ENCODE measurements at regions not wholly inside any gene's neighbourhood (a gene's known extent, or its start where the extent isn't known, plus 50 kb on each side); places are given as distances from the start of the nearest gene placed in this dataset.
"Not testable (repeated sequence)": the region's sequence is repeated elsewhere in the genome, so short reads cannot be mapped to it uniquely, and the experiment has no call there.

- DNase-seq = no peak
Observed at GRCh38 chr11:110866081-110866480, 153.8 kb upstream of the ARHGAP20 start.

- DNase-seq = peak; percentile 11
Observed at GRCh38 chr11:110862407-110862806, 150.2 kb upstream of the ARHGAP20 start.

- DNase-seq = no peak
Observed at GRCh38 chr11:110860461-110860860, 148.2 kb upstream of the ARHGAP20 start.

GRCh38 chr11:110859998-110860397 lies 147.8 kb upstream of the ARHGAP20 start:
- no peak for DNase-seq

GRCh38 chr11:110859240-110859840 lies 147.1 kb upstream of the ARHGAP20 start:
- DNase-seq = no peak

GRCh38 chr11:110858547-110858921 lies 146.3 kb upstream of the ARHGAP20 start:
- no peak for DNase-seq

GRCh38 chr11:110857892-110858546 lies 145.8 kb upstream of the ARHGAP20 start:
- DNase-seq = no peak

GRCh38 chr11:110856996-110857812 lies 145.0 kb upstream of the ARHGAP20 start:
- no peak for DNase-seq

GRCh38 chr11:110856340-110856739 lies 144.1 kb upstream of the ARHGAP20 start:
- DNase-seq = no peak

GRCh38 chr11:110855191-110855590 lies 143.0 kb upstream of the ARHGAP20 start:
- DNase-seq = no peak

GRCh38 chr11:110852921-110853490 lies 140.8 kb upstream of the ARHGAP20 start:
- DNase-seq = no peak

GRCh38 chr11:110850846-110851245 lies 138.6 kb upstream of the ARHGAP20 start:
- DNase-seq = no peak

- not testable (repeated sequence) for DNase-seq
Observed at GRCh38 chr11:110843053-110843452, 130.8 kb upstream of the ARHGAP20 start.

- no peak for DNase-seq
Observed at GRCh38 chr11:110838808-110839207, 126.6 kb upstream of the ARHGAP20 start.

- no peak for DNase-seq
Observed at GRCh38 chr11:110837603-110838002, 125.4 kb upstream of the ARHGAP20 start.

GRCh38 chr11:110835106-110835505 lies 122.9 kb upstream of the ARHGAP20 start:
- DNase-seq = no peak

GRCh38 chr11:110833033-110833484 lies 120.8 kb upstream of the ARHGAP20 start:
- no peak for DNase-seq

- no peak for DNase-seq
Observed at GRCh38 chr11:110832539-110832938, 120.3 kb upstream of the ARHGAP20 start.

GRCh38 chr11:110832080-110832479 lies 119.8 kb upstream of the ARHGAP20 start:
- no peak for DNase-seq

- DNase-seq = no peak
Observed at GRCh38 chr11:110830747-110831146, 118.5 kb upstream of the ARHGAP20 start.

- DNase-seq = no peak
Observed at GRCh38 chr11:110830344-110830743, 118.1 kb upstream of the ARHGAP20 start.

GRCh38 chr11:110829873-110830272 lies 117.6 kb upstream of the ARHGAP20 start:
- no peak for DNase-seq

- DNase-seq = no peak
Observed at GRCh38 chr11:110828086-110828485, 115.8 kb upstream of the ARHGAP20 start.

GRCh38 chr11:110827276-110827675 lies 115.0 kb upstream of the ARHGAP20 start:
- no peak for DNase-seq
